ENCODE measurements at regions not wholly inside any gene's neighbourhood (a gene's known extent, or its start where the extent isn't known, plus 50 kb on each side); places are given as distances from the start of the nearest gene placed in this dataset.

- peaks cover 0 to 10% (median 1%) of the 10 kb centered on the region in 4 donors for H3K4me1 ChIP-seq
- no peak overlapping the region for H3K4me3 ChIP-seq
- no peak for DNase-seq
- intact Hi-C loops (cut with DNase I): loop anchor here (10.0 kb wide), 1 partner anchor 1230 kb away; no protein-coding TSS in a partner anchor
- H3K36me3 ChIP-seq: no peaks in the 10 kb centered on the region
- no peaks in the 10 kb centered on the region for H3K9me3 ChIP-seq
- no peaks in the 10 kb centered on the region for H3K27me3 ChIP-seq
- WGBS, 2 donors: 87 to 88% methylated on average over 2 of the region's 2 CpGs
- H3K27ac ChIP-seq: no peak overlapping the region
- no peak for TF ChIP-seq CTCF (IDR thresholded peaks at IDR 0.05)
- no peak for TF ChIP-seq POLR2AphosphoS5 (IDR thresholded peaks at IDR 0.05)
- TF ChIP-seq POLR2A (IDR thresholded peaks at IDR 0.05): no peak
- no peak for TF ChIP-seq EP300 (IDR thresholded peaks at IDR 0.05)
Observed at GRCh38 chr6:156555116-156555515, 222.1 kb upstream of the ARID1B start.

- TF ChIP-seq POLR2AphosphoS5 (IDR thresholded peaks at IDR 0.05): no peak
- no peak for TF ChIP-seq CTCF (IDR thresholded peaks at IDR 0.05)
- no peak for TF ChIP-seq POLR2A (IDR thresholded peaks at IDR 0.05)
- no peak for TF ChIP-seq EP300 (IDR thresholded peaks at IDR 0.05)
- Histone ChIP-seq H3K27ac (no peak overlapping the region), H3K4me1 (peaks cover 0 to 10% (median 1%) of the 10 kb centered on the region in 4 donors), H3K4me3 (no peak overlapping the region), H3K9me3 (no peaks in the 10 kb centered on the region), H3K36me3 (no peaks in the 10 kb centered on the region), H3K27me3 (no peaks in the 10 kb centered on the region)
- intact Hi-C loops (cut with DNase I): loop anchor here (10.0 kb wide), 1 partner anchor 1229 kb away; no protein-coding TSS in a partner anchor
- WGBS, 2 donors: 71 to 74% methylated on average over 5 of the region's 5 CpGs
- no peak for DNase-seq
Observed at GRCh38 chr6:156554160-156554559, 223.0 kb upstream of the ARID1B start.

- Histone ChIP-seq H3K4me1 (peaks cover 0 to 7% (median 1%) of the 10 kb centered on the region in 4 donors), H3K9me3 (no peaks in the 10 kb centered on the region), H3K4me3 (no peak overlapping the region), H3K27me3 (no peaks in the 10 kb centered on the region), H3K27ac (no peak overlapping the region), H3K36me3 (no peaks in the 10 kb centered on the region)
- no peak for DNase-seq
- 88 to 89% methylated on average over 9 of the region's 9 CpGs for WGBS, 2 donors
- TF ChIP-seq EP300 (IDR thresholded peaks at IDR 0.05) (no peak), POLR2A (IDR thresholded peaks at IDR 0.05) (no peak), POLR2AphosphoS5 (IDR thresholded peaks at IDR 0.05) (no peak), CTCF (IDR thresholded peaks at IDR 0.05) (no peak)
- intact Hi-C loops (cut with DNase I): loop anchor here (10.0 kb wide), 1 partner anchor 1228 kb away; no protein-coding TSS in a partner anchor
Observed at GRCh38 chr6:156552849-156553248, 224.3 kb upstream of the ARID1B start.

- Histone ChIP-seq H3K27me3 (no peaks in the 10 kb centered on the region), H3K9me3 (no peaks in the 10 kb centered on the region), H3K36me3 (no peaks in the 10 kb centered on the region), H3K4me3 (no peak overlapping the region), H3K27ac (no peak overlapping the region), H3K4me1 (no peaks in the 10 kb centered on the region)
- WGBS, 2 donors: 67 to 91% methylated on average over 4 of the region's 4 CpGs
- no peak for DNase-seq
- no peak for TF ChIP-seq CTCF (IDR thresholded peaks at IDR 0.05)
- intact Hi-C loops (cut with DNase I): loop anchor here (10.0 kb wide), 1 partner anchor 1226 kb away; no protein-coding TSS in a partner anchor
Observed at GRCh38 chr6:156550949-156551348, 226.2 kb upstream of the ARID1B start.

- no peak for DNase-seq
- no peak for TF ChIP-seq CTCF (IDR thresholded peaks at IDR 0.05)
- WGBS, 2 donors: 82 to 84% methylated on average over 3 of the region's 3 CpGs
Observed at GRCh38 chr6:156545931-156546330, 231.2 kb upstream of the ARID1B start.

More at GRCh38 chr6:156545931-156546330, 231.2 kb upstream of the ARID1B start:
- Histone ChIP-seq H3K4me1 (no peaks in the 10 kb centered on the region), H3K9me3 (no peaks in the 10 kb centered on the region), H3K4me3 (no peak overlapping the region), H3K27me3 (no peaks in the 10 kb centered on the region), H3K36me3 (no peaks in the 10 kb centered on the region), H3K27ac (no peak overlapping the region)
- intact Hi-C loops (cut with DNase I): no loop called here

All from sigmoid colon (tissue), 6 donors.